Stimulated activated CD8-positive, alpha-beta memory T cell treated with anti-CD3 and anti-CD28 coated beads, Interleukin-12 subunit alpha, Interleukin-12 subunit beta, amount 100 ng/mL, for 24 hours (primary cell): ENCODE measurements at regions not wholly inside any gene's neighbourhood (a gene's known extent, or its start where the extent isn't known, plus 50 kb on each side); places are given as distances from the start of the nearest gene placed in this dataset.

Experiments
- DNase-seq: peaks from one replicate; pipeline ENCODE4 v3.0.0-alpha.2; 2020; ENCODE audit errors: extremely low read depth

DNA sequence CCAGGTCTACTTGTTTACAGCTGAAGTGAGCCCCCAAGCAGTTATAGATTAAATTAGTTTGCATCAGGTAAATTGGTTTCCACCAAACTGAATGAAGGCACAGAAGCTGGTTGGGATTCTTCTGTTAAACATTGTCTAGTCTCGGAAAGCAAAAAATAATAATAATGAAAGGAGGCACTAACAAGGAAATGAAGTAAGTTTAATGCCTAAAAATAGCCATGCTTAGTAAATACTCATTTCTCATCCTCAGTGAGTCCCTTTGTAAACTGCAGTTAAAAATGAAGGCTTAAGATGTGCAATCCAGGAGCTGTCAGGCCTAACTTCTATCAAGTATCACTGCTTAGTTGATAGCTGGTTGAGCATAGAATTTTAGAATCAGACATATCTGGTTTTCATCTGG is 113.5 kb downstream of the BTG1 start:
- no peak for DNase-seq

DNA sequence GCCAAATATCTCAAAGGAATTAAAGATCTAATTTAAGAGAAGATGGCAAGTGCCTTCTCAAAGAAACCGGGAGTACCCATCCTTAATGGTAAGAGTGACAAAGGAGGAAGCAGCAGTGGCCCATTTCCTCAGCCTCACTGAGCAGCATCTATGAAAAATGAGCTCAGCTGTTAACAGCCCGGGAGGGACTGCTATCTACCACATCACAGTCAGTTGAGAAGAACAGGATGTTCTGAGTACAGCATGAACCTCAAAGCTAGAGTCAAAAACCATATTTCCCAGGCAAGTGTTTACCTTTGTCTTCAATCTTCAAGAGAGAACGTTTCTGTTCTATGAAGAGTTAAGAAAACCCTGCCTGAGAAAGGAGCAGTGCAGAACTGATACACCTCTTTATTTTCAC is 115.0 kb downstream of the BTG1 start:
- no peak for DNase-seq

DNA sequence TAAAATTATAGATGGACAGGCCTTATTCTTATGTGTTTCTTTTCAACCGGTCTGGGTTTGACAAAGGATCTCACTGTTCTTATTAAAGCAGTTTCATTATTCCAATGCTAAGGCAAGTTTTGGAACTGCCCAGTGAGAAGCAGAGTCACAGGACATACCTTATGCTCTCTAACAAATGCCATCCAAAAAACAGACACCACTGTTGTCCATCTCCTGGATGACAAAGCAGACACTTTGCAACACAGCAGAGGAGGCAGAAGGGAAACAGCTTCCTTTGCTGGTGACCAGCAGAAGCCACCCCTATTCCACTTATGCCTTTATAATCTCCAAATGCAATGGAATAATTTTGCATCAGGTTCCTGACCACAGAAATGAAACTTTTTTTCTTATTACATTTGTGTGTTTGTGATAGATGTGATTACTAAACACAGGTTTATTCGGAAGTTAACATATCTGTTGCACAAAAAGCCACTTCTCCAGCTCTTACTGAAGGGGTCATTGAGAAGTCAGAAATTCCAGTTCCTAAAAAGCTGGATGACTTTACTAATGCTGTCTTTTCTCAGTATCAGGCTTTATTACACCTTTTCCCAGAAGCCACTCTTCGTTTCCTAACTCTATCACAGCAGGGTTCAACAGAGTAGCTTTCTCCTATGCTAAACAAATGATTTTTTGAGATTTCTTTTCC is 115.6 kb downstream of the BTG1 start:
- DNase-seq: no peak

DNA sequence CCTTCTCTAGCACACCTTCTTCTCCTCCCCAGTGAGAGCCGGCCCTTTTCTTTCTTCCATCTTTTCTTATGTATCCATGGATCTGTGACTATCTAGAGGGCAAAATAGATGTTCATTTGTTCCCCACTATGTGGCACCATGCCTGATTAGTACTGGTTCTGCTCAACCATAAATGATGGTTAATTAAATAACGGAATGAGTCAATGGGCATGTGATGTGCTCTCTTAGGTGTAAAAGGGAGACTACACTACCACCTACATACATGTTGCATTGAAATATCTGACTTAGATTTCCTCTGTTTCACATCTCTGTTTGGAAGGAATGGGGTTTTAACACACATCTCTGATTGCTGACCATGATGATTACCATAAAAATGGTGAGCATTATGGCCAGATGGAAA is 116.5 kb downstream of the BTG1 start:
- DNase-seq: no peak

DNA sequence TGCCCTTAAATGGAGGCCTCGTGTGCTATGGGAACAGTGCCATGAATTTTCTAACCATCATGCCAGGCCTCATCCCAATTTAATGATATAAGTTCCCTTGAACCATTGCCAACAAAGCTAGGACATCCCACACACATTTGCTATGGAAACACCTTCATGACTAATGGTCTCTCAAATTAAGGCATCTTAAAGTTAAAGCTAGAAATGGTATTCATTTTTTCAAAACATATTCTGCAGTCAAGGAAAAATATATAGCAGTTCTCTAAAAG is 117.3 kb downstream of the BTG1 start:
- DNase-seq: no peak

DNA sequence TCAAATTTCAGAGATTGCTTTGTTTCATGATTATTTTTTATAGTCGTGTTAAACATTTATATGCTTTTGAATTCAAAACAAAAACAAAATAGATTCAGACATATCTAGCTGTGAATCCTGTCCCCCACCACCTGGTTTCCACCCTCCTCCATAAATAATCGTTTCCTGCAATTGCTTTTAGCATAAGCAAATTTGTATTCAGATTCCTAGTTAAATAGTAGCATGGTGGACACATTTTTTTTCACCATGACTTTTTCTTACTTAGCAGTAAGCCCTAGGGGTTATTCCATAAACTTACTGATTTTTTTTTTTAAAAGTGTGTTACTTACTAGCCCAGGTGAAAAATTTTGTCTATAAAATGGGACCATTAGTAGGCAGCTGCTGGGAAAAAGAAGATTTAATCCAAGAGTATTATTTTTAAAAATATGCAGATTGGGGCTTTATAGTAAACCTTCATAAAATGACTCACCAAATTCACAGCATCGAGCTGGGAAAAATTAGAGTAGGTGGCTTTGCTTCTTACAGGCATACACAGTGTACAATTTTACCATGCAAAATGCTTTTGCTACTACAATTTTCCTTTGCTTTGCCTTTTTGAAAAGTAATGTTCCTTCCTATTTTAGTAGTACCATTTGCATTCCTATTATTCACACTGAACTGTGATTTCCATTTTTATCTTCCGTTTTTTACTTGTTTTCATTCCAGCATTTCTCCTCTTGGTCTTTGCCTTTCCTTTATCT is 117.8 kb downstream of the BTG1 start:
- no peak for DNase-seq

DNA sequence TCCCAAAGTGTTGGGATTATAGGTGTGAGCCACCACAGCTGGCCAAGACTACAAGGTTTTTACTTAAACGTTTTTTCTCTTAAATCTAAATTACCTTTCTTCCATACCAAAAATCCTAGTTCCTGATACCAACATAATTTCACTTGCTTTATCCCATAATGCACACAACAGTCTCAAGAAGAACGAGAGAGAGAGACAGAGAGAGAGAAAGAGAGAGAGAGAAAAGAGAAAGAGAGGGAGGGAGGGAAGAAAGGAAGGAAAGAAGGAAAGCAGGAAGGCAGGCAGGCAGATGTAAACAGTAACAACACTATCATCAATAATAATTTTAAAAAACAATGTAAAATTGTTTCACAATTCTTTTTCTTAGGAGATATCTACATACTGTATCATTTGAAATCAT is 118.4 kb downstream of the BTG1 start:
- no peak for DNase-seq

DNA sequence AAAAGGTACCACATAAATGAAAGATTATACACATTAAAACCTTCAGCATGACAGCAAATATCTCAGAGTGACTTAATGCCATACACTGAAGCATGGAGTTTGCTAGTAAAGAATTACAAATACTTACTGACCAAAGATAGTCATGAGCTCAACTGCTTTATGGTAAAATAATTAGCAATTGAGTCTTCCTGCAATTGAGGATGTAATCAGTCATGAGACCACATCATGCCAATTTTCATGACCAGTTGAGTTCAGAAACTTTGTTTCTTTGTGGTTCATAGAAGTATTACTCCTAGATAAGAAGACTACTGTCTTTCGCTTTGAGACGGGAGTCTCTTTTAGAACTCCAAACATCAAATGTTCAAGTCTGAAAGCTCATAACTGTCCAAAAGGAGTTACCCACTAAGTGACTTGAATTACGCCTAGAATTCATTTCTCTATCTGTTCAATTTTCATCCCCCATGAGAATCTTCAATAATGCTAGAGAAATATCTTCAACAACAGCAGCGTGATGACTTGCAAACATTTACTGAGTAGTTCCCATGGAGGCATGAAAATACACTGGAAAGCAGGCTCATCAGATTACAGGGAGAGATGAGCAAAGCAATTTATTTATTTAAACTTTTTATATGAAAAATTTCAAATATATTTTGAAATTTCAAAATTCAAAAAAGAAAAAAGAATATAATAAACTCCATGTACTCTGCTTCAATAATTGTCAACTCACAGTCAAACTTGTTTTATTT is 120.0 kb downstream of the BTG1 start:
- DNase-seq: no peak

DNA sequence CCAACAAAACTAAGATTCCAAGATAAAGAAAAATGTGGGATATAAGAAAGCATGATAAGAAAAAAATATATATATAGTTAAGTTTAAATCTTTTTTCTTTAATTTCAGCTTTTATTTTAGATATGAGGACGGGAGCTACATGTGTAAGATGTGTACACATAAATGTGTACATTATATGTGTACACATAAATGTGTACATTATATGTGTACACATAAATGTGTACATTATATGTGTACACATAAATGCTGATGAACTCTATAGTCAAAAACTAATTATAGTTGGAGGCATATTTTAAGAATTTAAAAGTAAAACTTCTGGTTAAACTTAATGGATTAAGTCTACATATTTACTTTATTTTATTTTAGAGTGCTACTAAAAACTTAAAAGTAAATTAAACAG is 123.6 kb downstream of the BTG1 start:
- no peak for DNase-seq

DNA sequence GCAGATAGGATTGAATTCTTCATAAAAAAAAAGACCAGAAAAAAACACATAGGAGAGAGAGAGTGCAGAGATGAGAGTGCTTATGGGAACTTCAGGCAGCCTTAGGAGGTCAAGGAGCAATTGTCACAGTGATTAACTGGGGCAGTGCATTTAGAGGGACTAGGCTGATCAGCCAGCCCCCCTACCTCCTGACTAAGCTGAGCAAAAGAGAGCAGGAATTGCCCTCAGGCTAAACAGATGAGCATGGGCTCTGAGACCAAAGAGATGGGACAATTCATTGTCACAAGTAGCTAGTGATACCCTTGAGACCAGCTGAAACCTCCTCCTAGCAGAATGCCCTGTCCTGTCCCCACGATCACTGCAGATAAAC is 124.0 kb downstream of the BTG1 start:
- no peak for DNase-seq

DNA sequence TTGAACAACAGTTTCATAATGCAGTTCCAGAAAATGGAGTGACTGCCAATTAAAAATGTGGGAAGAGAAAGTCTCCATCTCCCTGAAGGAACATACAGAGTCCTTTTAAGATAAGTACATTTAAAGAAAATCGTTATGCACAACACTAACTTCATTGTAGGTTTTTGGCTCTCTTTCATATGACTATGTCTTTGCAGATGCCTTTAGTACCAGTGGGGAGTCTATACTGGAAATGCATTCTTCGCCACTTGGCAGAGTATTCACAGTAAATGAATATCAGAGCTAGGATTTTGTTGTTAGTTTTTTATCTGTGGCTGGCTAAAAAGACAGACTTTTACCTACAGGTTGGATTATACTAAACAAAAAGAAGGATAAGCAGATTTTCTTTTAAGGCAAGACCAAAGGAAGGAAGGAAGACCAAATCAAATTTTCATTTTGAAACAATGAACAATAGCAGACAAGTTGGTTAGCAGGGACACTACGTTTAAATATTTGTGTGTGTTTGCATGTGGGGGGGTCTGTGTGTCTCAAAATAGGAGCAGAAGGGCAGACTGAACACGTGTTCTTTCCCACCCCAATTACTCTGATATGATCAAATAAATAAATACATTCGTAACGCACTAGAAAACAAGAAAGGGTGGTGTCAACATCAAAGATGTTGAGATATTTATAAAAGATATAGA is 124.5 kb downstream of the BTG1 start:
- DNase-seq: no peak

DNA sequence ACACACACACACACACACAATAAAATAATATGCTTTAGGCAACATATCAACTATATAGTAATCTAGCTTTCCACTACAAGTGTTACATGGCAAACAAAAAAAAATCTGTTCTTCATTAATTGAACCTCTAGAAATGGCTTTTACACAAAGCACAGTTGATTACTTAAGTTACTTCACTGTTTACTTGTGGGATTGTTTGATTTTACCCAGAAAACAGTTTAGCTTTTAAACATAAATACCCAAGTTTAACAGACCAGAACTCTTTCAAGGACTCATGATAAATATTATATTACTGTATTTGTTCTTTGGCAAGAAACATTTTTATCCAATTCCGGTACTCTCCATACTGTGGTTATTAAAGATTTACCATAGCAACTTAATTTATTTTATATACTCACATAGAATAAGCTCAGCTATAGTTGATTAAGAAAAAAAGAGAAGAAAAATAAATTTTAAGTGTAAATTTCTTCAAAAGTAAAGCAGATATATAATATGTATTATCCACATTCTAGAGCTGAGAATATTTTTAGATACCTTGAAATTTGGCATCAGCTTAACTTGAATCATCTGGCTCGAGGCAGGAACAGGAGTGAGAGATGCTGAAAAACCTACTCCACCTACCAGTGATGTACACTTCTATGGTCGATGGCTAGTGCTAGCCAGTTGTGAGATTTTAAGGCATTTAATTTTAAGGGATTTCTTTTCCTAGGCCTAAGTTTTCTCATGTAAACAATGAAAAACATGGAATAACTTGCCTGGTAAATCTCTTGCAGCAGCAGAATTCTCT is 126.0 kb downstream of the BTG1 start:
- no peak for DNase-seq

DNA sequence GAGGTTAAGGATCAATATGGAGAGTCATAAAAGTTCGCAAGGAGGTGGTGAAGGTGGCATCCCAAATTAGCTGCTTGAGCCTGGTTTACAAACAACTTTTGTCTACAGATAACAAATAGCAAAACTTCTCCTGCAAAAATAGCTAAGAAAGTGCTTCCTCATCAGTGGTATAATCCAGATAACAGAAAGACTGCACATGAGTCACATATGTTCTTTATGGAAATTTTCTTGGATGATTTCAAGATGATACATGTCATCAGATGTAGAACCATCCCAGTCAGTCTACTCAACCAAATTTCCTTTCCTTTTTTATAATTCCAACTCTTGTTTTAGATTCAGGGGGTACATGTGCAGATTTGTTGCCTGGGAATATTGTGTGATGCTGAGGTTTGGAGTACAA is 133.0 kb downstream of the BTG1 start:
- DNase-seq: no peak

DNA sequence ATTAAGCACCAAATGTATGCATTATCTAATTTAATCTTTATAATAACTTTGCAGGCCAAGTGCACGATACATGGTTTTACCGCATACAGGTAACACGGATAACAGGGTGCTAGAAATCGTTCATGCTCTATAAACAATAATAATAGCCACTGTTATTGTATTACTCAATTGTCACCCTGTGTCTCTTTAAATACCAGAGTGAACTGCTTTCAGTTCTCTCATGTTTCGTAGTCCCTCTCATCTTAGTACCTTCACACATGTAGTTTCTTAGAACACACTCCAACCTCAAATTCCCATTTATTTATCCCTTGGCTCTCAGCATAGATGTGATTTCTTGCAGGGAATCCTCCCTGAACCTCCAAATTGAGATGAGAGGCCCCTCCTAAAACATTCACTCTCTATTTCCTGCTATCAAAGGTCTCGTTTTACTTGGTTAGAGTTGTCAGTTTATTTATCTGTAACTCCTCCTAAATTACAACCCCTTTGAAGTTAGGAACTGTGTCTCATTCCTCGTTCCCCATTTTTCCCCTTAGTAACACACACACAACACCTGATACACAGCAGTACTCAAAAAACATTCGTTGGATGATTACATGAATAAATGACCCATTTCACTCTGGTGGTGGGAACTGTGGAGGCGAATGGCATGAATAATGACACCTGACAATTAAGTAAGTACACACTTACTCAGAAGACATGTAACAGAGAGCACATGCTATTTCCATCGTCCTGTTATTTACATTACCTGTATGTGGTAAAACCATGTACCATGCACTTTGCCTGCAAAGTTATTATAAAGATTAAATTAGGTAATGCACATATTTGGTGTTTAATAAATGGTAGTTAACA is 134.6 kb downstream of the BTG1 start:
- DNase-seq: no peak

DNA sequence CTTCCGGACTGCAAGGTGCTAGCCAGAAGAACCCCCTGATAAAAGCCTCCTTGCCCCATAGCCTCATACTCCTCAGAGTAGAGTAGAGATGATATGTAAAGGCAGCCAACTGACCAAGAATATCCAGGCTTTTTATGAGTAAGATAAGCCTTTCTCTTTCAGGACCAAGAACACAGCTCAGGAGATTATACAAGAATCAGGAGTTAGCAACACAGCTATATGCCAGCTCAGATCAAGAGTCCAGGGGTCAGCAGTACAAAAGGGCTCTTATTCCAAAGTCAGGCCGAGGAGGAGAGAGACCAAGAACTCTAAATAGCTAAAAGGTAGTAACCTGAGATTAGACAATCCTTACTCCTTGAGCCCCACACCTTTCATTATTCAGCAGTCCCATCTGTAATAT is 135.3 kb downstream of the BTG1 start:
- no peak for DNase-seq

DNA sequence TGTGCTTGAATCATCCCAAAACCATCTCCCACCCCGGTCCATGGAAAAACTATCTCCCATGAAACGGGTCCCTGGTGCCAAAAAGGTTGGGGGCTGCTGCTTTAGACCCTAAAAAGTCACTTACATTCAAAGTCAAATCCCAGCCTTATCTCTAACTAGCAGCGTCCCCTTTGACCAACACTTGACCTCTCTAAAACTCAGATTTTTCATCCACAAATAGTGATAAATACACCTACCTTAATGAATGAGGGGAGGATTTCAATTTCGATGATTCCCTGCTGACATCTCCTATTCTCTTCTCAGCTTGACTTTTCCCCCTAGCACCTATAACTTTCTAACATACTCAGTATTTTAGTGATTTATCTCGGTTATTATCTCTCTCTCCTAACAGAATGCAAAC is 137.3 kb downstream of the BTG1 start:
- DNase-seq: no peak

DNA sequence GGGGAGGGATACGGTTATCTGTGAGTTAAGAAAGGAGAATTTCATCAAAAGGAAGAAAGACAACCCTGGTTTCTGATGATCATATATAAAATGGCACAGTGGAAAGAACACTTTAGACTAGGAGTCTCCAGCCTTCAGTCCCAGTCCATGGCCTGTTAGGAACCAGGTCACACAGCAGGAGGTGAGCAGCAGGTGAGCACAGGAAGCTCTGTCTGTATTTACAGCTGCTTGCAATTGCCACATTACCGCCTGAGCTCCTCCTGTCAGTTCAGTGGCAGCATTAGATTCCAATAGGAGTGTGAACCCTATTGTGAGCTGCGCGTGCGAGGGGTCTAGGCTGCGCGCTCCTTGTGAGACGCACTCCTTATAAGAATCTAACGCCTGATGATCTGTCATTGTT is 137.9 kb downstream of the BTG1 start:
- DNase-seq: no peak

DNA sequence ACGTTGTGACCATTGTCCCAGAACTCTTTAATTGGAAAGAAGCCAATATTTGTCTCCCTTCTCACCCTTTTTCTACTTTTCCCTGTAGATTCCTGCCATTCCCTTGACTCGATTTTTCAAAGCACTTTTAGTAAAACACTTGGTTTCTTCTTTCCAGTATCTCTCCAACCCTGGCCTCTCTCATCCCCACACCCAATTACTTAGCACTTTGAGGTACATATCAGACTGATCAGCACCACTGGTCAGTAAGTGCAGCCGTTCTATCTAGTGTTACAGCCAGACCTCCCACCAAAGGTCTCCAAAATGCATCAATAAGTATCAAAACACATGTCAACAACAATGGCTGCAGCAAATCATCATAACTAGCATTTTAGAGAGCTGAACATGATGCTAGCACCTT is 141.9 kb downstream of the BTG1 start:
- no peak for DNase-seq

DNA sequence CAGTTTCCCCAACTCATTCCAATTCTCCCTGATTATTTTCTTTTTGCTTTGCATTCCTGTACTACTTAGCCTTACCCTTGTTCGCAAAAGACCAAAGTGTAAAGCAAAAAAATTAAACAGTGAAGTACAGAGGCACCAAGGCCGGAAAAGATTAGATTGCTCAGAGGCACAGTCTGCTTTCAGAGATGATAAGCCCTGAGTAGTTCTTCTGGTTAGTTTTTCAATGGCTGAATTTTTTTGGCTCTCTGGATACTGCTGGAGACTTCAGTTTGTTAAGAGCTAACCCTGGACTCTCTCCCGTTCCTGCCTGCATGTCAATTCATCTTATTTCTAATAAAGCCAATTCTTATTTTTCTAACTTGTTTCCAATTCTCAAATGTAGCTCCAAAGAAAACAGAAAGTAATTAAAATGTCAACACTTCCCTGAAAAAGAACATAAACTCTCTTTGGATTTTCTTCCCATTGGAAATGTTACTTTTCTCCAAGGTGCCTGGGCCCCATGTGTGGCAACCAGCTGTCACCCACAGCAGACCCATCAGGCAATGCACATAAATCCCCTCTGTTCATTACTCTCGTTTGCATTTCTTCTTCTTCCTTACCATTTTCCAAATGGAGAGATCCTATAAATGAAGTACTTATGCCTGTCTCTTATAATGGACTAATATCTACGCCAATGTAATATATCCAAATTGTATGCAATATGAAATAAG is 142.8 kb downstream of the BTG1 start:
- DNase-seq: no peak

DNA sequence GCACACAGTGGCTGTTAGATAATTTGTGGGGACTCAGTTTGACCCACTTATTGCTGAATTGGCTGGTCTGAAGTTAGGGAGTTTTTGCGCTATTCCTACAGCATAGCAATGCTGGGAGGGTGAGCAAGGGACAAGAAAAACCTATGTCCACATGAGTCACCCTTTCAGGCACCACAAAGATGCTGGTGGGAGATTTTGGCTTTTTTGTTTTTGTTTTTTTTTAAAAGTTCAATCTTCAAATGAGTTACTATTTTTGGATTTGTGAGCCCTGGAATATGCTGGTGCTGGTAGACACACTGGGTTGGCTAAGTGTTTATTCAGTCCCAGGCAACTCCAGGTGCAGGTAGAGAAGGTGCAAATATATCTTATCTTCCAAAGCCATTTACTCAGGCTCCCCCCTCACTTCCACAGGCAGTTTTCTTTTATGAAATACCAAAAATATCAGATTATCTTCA is 143.4 kb downstream of the BTG1 start:
- no peak for DNase-seq
